HG02884 (cell line): ENCODE measurements at regions not wholly inside any gene's neighbourhood (a gene's known extent, or its start where the extent isn't known, plus 50 kb on each side); places are given as distances from the start of the nearest gene placed in this dataset.

Experiments
- ATAC-seq: cut with Tn5 transposase; IDR thresholded peaks from one replicate; pipeline ENCODE4 v1.9.1; 2021; ENCODE audit warnings: mild to moderate bottlenecking, moderate library complexity; ENCODE audit not compliant: unreplicated experiment

DNA sequence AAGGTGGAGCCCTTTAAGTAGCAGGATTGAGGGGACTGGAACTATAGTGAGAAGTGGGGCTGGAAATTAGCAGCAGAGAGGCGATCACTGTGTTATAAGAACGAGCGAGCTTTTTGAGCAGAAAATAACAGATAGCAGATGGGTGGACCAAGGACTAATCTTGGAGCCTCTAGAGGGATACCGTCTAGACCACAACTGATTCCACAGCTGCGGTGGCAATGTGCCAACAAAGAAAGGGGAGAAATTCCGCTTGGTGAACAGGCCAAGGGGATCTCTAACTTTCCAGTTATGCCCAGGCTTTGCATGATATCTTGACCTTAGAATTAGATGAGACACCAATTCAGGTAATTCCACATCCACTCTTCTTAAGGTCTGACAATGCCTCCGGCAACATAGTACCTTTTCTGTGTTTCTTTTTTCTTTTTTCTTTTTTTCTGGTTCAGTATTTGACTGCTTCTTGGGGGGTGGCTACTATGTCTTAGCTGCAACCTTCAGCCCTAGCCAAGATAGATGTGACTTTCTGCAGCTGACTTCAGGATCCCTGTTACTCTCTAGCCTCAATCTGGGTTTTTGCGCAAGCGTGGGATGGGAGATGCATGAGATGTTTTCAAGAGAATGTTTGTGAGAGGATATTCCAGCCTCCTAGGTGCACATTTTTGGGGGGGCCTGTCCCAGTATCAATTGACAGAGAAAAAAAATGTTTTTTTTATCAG is 143.4 kb upstream of the CPSF6 start:
- ATAC-seq = no peak

DNA sequence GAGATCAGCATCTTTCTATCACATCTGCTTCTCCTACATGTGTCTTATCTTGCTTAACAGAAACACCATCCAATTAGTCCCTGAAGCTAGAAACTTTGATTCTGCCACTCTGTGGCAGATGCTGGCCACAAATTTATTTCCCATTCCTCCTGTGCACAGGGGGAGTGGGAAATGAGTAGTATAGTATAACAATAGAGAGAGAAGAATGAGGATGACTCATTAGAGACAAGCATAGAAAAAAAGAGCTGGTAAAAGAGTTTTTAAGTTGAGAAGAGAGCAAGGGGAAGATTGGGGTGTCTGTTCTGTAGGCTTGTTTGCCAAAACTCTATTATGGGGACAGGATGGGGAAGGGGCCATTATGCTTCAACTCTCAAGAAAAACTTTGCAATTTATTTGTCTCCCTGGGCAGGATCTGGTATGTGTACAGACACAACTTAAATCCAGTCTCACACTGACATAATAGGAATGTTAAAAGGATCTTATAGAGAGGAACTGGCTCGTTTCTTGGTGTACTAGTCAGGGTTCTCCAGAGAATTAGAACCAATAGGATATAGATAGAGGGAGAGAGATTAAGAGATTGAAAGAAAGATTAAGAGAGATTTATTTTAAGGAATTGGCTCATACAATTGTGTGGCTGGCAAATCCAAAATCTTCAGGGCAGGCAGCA is 142.6 kb upstream of the CPSF6 start:
- no peak for ATAC-seq

DNA sequence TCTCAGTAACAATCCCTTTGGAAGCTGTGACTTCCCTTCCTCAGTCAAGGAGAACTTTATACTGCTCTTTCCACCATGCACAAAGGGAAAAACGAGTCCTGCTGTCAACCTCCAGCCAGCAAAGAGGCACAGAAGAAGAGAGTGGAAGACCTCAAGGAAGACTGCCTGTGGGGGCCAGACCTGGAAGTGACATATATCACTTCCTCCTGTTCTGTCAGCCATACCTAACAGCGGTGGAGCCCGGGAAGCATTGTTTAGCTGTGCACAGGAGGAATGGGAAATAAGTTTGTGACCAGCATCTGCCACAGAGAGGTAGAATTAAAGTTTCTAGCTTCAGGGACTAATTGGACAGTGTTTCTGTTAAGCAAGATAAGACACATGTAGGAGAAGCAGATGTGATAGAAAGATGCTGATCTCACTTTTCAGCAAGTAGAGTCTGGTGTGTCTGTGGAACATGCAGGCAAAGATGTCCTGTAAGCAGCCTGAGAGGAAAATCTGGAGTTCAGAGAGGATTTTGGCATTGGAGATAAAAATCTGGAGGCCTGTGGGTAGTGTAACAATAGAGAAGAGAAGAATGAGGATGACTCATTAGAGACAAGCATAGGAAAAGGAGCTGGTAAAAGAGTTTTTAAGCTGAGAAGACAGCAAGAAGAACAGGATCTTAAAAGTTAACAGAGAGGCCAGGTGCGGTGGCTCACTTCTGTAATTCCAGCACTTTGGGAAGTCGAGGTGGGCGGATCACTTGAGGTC is 141.6 kb upstream of the CPSF6 start:
- no peak for ATAC-seq

DNA sequence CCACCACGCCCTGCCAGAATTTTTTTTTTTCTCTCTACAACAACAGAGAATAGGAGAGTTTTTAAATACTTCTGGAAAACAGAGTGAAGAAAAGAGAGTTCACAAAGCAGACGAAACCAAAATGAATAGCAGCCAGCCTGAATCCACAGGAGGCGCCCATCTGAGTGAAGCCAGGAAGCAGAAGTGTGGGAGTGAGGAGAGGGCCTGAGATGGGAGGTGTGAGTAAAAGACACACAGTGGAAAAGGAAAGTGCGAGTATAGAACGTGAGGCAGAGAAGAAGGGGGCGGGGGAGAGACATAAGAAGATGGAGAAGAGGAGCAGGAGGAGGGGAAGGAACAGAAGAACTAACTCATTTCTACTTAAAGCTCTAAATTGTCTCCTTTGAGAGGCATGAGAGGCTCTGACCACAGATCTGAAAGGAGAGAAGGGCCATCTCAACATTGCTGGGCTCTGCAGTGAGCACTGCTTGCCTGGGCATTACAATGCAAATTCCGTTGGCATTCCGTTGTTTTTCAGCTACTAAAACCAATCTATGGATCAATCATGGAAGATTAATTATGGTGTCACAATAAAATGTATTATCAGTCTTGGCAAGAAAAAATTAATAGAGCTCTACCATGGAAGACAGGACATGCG is 140.1 kb upstream of the CPSF6 start:
- no peak for ATAC-seq

DNA sequence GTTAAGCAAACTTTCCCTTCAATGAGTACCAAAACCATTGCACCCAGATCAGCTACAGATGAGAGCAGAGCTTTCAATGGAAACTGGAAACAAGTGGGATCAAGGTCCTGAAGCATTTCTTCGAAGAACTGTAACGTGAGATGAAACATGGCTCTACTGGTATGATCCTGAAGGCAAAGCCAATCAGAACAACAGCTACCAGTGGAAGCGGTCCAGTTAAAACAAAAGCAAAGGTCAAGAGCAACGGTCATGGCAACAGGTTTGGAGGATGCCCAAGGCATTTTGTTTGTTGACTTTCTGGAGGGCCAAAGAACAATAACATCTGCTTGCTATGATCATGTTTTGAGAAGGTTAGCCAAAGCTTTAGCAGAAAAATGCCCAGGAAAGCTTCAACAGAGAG is 137.9 kb upstream of the CPSF6 start:
- no peak for ATAC-seq

DNA sequence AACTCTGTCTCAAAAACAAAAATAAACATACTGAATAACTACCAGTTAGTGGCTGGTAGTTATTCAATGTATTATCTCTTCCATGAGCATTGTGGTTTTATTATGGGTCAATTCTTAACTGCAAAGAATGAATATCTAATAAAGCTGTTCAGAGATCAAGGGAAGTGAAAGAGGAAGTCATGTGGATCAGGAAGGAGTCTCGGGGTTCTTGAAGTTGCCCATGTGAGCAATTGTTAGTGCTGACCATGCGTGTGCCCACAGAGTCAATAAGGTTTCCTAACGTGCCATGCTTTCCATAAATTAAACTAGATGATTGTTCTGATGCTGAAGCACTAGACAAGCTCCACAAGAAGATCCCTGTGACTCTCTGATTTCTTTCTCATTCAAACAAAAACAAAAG is 136.5 kb upstream of the CPSF6 start:
- ATAC-seq = no peak

DNA sequence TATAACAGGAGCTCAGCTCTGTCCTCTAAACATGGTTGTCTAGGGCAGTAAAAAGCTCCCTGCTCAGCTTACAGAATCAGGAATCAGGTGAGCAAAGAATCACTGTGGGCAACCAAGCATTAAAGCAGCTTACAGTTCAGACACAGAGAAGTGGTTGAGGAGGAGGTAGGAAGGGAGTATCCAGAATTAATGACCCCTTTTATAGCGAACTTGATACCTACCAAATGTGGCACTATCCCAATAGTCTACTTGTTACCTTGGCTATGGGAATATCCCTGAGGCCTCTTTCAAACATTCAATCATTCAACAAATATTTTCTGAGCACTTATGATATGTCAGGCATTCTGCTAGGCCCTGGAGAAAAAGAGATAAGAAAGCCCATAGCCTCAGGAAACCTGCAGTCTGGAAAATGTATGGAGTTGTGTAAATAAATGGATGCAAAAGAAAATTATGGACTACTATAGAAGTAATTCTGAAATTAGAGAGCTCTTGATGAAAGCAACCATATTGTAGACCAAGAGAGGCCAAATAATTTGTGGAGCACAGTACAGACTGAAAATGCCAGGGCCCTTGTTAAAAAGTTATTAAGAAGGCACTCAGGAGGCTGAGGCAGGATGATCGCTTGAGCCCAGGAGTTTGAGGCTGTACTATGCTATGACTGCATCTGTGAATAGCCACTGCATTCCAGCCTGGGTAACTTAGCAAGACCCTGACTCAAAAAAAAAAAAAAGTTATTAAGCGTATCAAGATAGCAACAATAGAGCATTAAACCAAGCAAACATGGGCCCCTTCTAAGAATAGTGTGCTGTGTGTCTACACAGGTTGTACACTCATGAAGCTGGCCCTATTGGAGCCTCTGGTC is 134.0 kb upstream of the CPSF6 start:
- no peak for ATAC-seq

DNA sequence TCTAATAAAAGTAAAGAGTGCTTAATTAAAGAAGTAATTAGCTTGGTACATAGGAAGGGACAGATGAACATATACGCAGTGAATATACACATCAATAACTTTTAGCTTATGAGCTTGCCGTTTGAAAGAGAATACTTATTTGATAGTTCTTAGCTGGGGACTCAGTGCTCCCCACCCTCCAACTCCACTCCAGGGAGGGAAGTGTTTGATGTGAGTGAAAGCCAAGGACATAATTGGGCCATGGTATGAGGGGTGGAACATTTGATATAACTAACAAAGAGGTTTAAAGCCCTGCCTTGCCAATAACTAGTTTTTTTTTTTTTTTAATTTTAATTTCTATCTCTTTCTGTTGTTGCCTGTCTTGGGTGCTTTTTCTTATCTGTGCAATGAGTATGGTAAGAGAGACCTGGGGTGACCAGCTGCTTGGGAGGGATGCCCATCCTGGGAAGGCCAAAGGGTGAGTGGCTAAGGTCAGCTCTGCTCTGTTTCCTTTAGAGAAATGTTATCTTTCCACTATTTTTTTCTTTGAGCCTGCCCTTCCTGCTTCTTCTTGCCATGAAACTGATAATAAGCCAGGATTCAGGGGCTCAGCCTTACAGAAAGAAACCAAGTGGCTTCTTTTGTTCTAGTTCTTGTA is 132.8 kb upstream of the CPSF6 start:
- no peak for ATAC-seq

DNA sequence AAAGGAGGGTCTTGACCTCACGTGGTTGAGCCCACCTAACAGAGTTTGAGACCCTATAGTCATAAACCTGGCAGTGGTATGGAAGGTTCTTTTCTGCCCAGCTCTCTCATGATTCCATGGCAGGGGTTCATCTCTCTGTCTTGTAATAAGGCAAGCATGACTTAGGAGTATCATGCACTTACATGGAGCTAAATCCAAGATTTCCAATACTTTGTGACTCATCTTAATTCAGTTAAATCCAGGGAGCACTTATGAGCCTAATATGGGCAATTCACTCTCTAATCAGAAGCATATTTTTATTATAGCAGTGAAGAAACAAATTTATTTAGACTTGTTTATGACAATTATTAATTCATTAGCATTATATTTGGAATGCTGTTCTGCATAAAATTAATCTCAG is 131.8 kb upstream of the CPSF6 start:
- ATAC-seq = no peak

DNA sequence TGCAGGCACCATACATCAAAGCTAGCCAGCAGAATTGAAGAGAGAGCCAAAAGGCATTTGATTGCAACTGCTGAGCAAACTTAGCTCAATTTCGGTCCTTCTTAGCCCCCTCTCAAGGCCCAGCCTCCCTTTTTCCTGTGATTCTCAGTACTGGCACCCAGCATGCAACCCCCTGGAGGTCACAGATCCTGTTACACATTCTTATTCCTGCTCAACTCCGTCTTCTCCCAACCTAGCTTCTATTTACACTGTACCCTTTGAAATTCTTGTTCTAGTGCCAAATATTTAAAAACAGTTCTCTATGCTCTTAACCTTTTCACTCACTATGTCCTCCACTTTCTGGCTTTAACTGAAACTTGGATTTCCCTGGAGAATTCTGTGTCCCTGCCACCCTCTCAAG is 131.3 kb upstream of the CPSF6 start:
- ATAC-seq = no peak

DNA sequence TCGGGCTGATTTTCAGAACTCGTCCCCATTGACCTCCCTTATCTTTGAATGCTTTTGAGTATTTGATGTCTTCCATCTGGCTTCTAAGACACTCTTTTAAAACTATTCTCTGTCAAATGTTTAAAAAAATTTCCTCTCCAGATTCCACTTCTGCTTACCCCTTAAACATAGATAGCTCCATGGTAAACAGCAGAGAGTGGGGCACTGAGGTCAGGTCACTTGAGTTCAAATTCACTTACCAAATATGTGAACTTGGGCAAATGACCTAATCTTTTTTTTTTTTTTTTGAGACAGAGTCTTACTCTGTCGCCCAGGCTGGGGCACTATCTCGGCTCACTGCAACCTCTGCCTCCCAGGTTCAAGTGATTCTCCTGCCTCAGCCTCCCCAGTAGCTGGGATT is 126.8 kb upstream of the CPSF6 start:
- no peak for ATAC-seq

DNA sequence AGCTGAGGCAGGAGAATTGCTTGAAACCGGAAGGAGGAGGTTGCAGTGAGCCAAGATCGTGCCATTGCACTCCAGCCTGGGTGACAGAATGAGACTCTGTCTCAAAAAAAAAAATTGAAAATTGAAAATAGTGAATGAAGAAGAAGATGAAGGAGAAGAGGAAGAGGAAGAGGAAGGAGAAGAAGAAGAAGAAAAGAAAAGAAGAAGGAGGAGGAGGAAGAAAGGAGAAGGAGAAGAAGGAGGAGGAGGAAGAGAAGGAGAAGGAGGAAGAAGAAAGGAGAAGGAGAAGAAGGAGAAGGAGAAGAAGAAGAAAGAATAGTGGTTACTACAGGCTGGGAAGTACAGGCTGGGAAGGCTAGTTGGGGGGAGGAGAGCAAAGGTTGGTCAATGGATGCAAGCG is 124.3 kb upstream of the CPSF6 start:
- ATAC-seq = no peak

DNA sequence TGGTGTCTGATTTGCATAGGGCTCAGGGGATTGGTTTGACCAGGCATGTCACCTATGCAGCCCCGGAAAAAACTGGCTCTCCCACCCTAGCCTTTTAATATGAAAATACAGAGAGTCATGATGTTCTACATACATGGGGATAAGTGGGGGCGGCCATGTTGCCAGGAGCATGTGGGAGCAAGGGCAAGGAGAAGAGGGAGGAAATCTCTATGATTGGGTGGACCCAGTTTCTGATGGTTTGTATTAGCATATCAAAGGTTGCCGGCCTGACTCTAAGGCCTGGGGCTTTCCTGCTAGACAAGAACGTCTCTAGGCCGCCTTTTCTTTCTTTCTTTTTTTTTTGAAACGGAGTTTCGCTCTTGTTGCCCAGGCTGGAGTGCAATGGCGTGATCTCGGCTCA is 123.4 kb upstream of the CPSF6 start:
- ATAC-seq = no peak

DNA sequence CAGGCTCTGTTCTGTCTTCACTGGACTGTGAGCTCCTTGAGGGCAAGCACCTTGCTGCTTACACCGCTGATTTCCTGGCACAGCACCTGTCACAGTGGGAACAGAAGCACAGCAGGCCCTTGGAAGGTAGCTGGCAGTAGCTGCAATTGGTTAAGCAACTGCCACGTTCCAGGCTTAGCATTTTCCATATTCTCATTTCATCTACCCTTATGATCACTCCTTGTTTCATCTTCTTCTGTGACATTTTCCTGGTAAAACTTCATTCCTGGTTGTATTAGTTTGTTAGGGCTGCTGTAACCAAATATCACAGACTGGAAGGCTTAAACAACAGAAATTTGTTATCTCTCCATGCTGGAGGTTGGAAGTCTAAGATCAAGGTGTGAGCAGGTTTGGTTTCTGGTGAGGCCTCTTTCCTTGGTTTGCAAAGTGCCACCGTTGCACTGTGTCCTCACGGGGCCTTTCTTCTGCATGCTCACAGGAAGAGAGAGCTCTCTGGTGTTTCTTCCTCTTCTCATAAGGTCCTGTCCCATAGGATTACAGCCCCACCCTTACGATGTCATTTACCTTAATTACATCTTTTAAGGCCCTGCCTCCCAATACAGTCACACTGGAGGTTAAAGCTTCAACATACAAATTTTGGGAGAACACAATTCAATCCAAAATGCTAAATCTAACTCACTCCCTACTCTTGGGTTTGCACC is 121.7 kb upstream of the CPSF6 start:
- ATAC-seq = no peak

DNA sequence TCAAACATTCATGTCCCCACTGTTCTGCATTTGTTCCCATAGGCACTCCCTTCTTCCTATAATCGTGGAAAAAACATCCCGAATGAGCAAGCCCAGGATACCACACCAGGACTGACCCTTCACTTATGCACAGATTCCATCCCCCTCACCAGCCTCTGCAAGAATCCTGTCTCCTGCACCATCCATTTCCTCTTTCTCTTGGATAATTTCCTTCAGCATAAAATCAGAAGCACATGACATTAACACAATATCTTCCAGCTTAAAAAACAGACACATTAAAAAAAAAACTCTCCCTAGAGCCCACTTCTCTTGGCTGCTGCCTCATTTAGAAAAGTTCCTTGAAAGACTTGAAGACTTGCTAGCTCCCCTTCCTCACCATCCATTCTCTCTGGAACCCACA is 120.9 kb upstream of the CPSF6 start:
- no peak for ATAC-seq

DNA sequence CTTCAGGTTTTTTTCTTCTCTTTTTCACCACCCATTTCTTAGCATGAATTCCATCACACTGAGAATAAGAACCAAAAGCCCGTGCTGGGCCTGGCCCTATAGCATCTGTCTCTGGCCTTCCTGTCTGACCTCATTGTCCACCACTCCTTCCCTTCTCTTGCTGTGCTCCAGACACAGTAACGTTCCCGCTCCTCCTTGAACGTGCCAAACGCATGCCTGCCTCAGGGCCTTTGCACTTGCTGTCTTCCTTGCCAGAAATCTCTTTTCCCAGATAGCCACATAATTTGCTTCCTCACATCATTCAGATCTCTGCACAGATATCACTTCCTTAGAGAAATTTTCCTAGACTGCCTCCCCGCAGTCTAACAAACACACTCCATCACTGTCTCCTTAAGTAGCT is 119.6 kb upstream of the CPSF6 start:
- ATAC-seq = no peak

DNA sequence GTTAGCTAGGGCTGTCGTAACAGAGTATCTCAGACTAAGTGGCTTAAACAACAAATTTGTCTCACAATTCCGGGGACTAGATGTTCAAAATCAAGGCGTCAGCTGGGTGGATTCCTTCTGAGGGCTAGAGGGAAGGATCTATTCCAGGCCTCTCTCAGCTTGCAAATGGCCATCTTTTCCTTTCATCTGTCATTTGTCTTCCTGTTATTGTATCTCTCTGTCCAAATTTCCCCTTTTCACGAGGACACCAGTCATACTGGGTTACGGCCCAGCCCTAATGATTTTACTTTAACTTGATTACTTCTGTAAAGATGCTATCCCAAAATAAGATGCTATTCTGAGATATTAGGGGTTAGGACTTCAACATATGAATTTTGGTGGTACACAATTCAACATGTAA is 119.0 kb upstream of the CPSF6 start:
- ATAC-seq = no peak

DNA sequence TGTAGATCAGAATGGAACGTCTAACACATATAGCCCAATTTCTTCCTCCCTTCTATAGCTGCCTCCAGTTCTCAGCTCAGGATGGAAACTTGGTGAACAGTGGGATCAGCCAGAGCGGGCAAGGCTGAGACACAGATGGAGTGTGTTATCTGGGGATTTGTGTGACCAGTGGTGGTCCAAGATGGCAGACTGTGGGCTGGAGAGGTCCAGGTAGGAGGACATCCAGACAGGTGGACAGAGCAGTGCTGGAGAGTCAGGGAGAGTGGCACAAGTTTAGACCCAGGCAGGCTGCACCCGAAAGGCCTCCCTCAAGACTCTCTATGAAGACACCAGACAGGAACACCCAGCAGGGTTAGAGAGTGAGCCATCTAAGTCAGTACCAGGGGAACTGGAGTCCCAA is 116.1 kb upstream of the CPSF6 start:
- ATAC-seq = no peak

DNA sequence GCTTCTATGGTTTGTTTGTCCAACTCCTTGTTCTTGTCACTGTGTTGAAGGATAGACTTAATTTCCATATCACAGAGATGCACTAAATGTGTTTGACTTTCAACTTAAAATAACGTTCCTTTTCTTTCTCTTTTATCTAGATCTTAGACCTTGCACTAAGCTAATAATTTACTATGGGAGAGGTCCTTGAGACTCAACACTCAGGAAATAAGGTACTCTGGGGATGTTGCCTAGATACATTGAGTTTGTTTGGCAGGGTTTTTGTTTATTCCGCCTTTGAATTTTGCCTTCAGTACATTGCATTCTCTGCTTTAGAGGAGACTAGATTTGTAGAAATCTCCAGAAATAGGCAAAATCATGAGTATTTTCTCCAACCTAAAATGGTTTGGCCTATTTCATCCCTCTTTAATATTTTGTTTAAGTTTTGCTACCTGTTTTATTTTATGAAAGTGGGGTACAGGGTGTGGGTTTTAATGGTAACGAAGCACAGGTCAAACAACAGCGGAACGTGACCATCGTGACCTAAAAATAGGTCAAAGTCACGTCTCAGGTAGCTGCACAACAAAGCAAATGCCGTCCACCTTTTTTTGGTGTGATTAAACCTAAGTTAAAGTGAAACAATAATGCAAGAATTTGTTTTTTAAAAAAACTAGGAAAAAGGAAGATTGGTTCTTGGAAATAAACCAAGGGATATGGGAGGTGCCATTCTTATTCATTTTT is 115.3 kb upstream of the CPSF6 start:
- no peak for ATAC-seq
